ENCODE measurements at regions not wholly inside any gene's neighbourhood (a gene's known extent, or its start where the extent isn't known, plus 50 kb on each side); places are given as distances from the start of the nearest gene placed in this dataset.

DNA sequence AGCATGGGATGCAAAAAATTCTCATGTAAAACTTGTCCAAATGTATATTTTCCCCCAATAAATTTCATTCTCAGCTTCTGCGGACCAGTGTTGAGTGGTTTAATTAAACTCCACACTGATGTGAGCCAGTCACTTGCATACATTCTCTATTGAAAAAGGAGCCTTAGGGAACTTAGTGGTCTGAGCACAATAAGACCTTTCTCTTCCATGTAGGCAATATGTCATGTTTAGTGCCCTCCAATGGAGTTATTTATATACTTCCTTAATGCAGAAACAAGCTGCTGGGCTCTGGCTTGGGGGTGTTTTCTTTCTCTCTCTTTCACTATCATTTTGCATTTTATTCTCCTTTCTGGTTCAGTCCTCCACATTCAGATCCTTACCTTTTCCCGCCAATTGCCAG lies 196.9 kb downstream of the ANAPC10 start:
- TF ChIP-seq, protein P1, sequence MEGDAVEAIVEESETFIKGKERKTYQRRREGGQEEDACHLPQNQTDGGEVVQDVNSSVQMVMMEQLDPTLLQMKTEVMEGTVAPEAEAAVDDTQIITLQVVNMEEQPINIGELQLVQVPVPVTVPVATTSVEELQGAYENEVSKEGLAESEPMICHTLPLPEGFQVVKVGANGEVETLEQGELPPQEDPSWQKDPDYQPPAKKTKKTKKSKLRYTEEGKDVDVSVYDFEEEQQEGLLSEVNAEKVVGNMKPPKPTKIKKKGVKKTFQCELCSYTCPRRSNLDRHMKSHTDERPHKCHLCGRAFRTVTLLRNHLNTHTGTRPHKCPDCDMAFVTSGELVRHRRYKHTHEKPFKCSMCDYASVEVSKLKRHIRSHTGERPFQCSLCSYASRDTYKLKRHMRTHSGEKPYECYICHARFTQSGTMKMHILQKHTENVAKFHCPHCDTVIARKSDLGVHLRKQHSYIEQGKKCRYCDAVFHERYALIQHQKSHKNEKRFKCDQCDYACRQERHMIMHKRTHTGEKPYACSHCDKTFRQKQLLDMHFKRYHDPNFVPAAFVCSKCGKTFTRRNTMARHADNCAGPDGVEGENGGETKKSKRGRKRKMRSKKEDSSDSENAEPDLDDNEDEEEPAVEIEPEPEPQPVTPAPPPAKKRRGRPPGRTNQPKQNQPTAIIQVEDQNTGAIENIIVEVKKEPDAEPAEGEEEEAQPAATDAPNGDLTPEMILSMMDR (optimal IDR thresholded peaks at IDR 0.05 in 1 of 3, IDR thresholded peaks at IDR 0.05 in 1 of 3, conservative IDR thresholded peaks at IDR 0.05 in 1 of 3; ENCODE audit: extremely low read depth in 1 of 3, insufficient read depth in 2 of 3, low read length in 3 of 3) = no peak
- no peak for TF ChIP-seq EZH2 (IDR thresholded peaks at IDR 0.05; ENCODE audit: low read length)
- Histone ChIP-seq H2AFZ (ENCODE audit: control insufficient read depth, low read length) (no peak overlapping the region), H3K4me1 (ENCODE audit: control insufficient read depth, extremely low read depth, insufficient read depth, low read length) (peaks cover 3% of the 10 kb centered on the region), H3K36me3 (ENCODE audit: control insufficient read depth in 2 of 2, extremely low read depth in 1 of 2, insufficient read depth in 2 of 2, low read length in 2 of 2) (no peaks in the 10 kb centered on the region), H3K4me2 (ENCODE audit: control insufficient read depth, extremely low read depth, insufficient read depth, low read depth, low read length) (no peak overlapping the region), H3K27me3 (ENCODE audit: control insufficient read depth, extremely low read depth, insufficient read depth, low read length) (no peaks in the 10 kb centered on the region), H3K4me3 (ENCODE audit: control insufficient read depth in 2 of 3, extremely low read depth in 1 of 3, insufficient read depth in 2 of 3, low read depth in 1 of 3, low read length in 3 of 3) (no peak overlapping the region), H3K79me2 (ENCODE audit: control insufficient read depth, insufficient read depth, low read length) (no peaks in the 10 kb centered on the region), H3K9ac (ENCODE audit: control insufficient read depth, extremely low read depth, insufficient read depth, low read length) (no peak overlapping the region), H3K27ac (ENCODE audit: control insufficient read depth, insufficient read depth, low read length) (no peak overlapping the region), H4K20me1 (ENCODE audit: control insufficient read depth, extremely low read depth, insufficient read depth, low read length) (no peaks in the 10 kb centered on the region), H3K9me1 (ENCODE audit: control insufficient read depth, extremely low read depth, insufficient read depth, low read length) (no peaks in the 10 kb centered on the region), H3K9me3 (ENCODE audit: control insufficient read depth, low read depth, low read length) (no peaks in the 10 kb centered on the region)
- DNase-seq (ENCODE audit: low read depth, low spot score) (no peak), FAIRE-seq (no peak)
- dilution Hi-C loops (cut with MboI; ENCODE audit: extremely low pct_ligation_motif_present, low sequenced_read_pairs) = no loop called here

DNA sequence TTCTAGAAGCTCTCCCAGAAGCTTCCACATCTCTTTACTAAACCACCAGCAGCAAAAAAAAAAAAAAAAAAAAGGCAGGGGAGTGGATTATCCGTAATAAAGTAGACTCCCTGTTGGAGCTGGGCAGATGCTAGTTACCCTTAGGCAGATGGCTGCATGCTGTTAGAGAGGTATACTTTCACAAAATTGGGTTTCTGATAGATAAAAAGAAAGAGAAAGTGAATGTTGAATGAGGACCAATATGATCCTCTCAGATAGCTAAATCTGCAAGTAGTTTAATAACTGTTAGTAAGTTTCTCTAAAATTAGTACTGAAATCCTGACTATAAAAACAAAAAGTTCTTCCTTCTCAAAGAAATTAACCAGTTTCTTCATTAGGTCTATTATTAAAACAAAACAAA lies 195.4 kb downstream of the ANAPC10 start:
- dilution Hi-C loops (cut with MboI; ENCODE audit: extremely low pct_ligation_motif_present, low sequenced_read_pairs) = no loop called here
- FAIRE-seq = no peak

More for the DNA sequence above, 195.4 kb downstream of the ANAPC10 start:
- H3K9ac ChIP-seq (ENCODE audit: control insufficient read depth, extremely low read depth, insufficient read depth, low read length) = no peak overlapping the region
- no peaks in the 10 kb centered on the region for H3K27me3 ChIP-seq (ENCODE audit: control insufficient read depth, extremely low read depth, insufficient read depth, low read length)
- no peaks in the 10 kb centered on the region for H3K36me3 ChIP-seq (ENCODE audit: control insufficient read depth in 2 of 2, extremely low read depth in 1 of 2, insufficient read depth in 2 of 2, low read length in 2 of 2)
- no peak for DNase-seq (ENCODE audit: low read depth, low spot score)
- peaks cover 8% of the 10 kb centered on the region for H3K4me1 ChIP-seq (ENCODE audit: control insufficient read depth, extremely low read depth, insufficient read depth, low read length)
- no peak overlapping the region for H3K4me3 ChIP-seq (ENCODE audit: control insufficient read depth in 2 of 3, extremely low read depth in 1 of 3, insufficient read depth in 2 of 3, low read depth in 1 of 3, low read length in 3 of 3)
- no peak overlapping the region for H3K4me2 ChIP-seq (ENCODE audit: control insufficient read depth, extremely low read depth, insufficient read depth, low read depth, low read length)
- no peak overlapping the region for H3K27ac ChIP-seq (ENCODE audit: control insufficient read depth, insufficient read depth, low read length)
- TF ChIP-seq EZH2 (IDR thresholded peaks at IDR 0.05; ENCODE audit: low read length) = no peak
- TF ChIP-seq, protein P1 (optimal IDR thresholded peaks at IDR 0.05 in 1 of 3, IDR thresholded peaks at IDR 0.05 in 1 of 3, conservative IDR thresholded peaks at IDR 0.05 in 1 of 3; ENCODE audit: extremely low read depth in 1 of 3, insufficient read depth in 2 of 3, low read length in 3 of 3) = no peak
- no peaks in the 10 kb centered on the region for H3K79me2 ChIP-seq (ENCODE audit: control insufficient read depth, insufficient read depth, low read length)
- no peaks in the 10 kb centered on the region for H4K20me1 ChIP-seq (ENCODE audit: control insufficient read depth, extremely low read depth, insufficient read depth, low read length)
- no peaks in the 10 kb centered on the region for H3K9me3 ChIP-seq (ENCODE audit: control insufficient read depth, low read depth, low read length)
- H2AFZ ChIP-seq (ENCODE audit: control insufficient read depth, low read length) = no peak overlapping the region
- no peaks in the 10 kb centered on the region for H3K9me1 ChIP-seq (ENCODE audit: control insufficient read depth, extremely low read depth, insufficient read depth, low read length)

Measured in keratinocyte (primary cell).